GM23338 (cell line): ENCODE measurements at regions not wholly inside any gene's neighbourhood (a gene's known extent, or its start where the extent isn't known, plus 50 kb on each side); places are given as distances from the start of the nearest gene placed in this dataset.

ENCODE experiments used
- ATAC-seq: fragments of 200-7000 bp; cut with Tn5 transposase; 3 replicates; pipeline ENCODE4 v1.9.1; 2020
- DNase-seq: peaks from one replicate; pipeline ENCODE4 v3.0.0-alpha.2; 2015; ENCODE audit warnings: low spot score
- H2AFZ ChIP-seq: fragments of 200-600 bp; sonication (generic); 2 replicates; pipeline ENCODE4 v1.8.0; 2016; ENCODE audit warnings: antibody characterized with exemption, mild to moderate bottlenecking, moderate library complexity
- H3F3A ChIP-seq: fragments of 200-600 bp; sonication (generic); replicated peaks from 2 replicates; pipeline ENCODE4 v1.8.0; 2017; ENCODE audit warnings: antibody characterized with exemption, mixed run types, low read depth
- H3K27ac ChIP-seq: fragments of 200-600 bp; sonication (generic); 2 replicates; pipeline ENCODE4 v1.6.1; 2016; ENCODE audit warnings: low read depth
- H3K27me3 ChIP-seq: fragments of 200-600 bp; sonication (generic); 2 replicates; pipeline ENCODE4 v1.8.0; 2016; ENCODE audit warnings: mild to moderate bottlenecking, mixed run types, moderate library complexity; ENCODE audit not compliant: insufficient read depth
- H3K36me3 ChIP-seq: fragments of 200-600 bp; sonication (generic); 2 replicates; pipeline ENCODE4 v1.8.0; 2016; ENCODE audit warnings: mild to moderate bottlenecking; ENCODE audit not compliant: insufficient read depth
- H3K4me1 ChIP-seq: fragments of 200-600 bp; sonication (generic); 2 replicates; pipeline ENCODE4 v1.8.0; 2016; ENCODE audit warnings: mild to moderate bottlenecking, moderate library complexity; ENCODE audit not compliant: insufficient read depth
- H3K4me2 ChIP-seq: fragments of 200-600 bp; sonication (generic); 2 replicates; pipeline ENCODE4 v1.7.1; 2017; ENCODE audit warnings: mixed run types
- H3K4me3 ChIP-seq: fragments of 200-600 bp; sonication (generic); 2 replicates; pipeline ENCODE4 v1.6.1; 2016; ENCODE audit warnings: mixed run types
- H3K79me2 ChIP-seq: fragments of 200-600 bp; sonication (generic); replicated peaks from 2 replicates; pipeline ENCODE4 v1.8.0; 2017; ENCODE audit warnings: mild to moderate bottlenecking; ENCODE audit not compliant: insufficient read depth
- H3K9me2 ChIP-seq: fragments of 200-600 bp; sonication (generic); 2 replicates; pipeline ENCODE4 v1.8.0; 2017; ENCODE audit not compliant: insufficient read depth
- H4K20me1 ChIP-seq: fragments of 200-600 bp; sonication (generic); replicated peaks from 2 replicates; pipeline ENCODE4 v1.8.0; 2017; ENCODE audit warnings: mild to moderate bottlenecking; ENCODE audit not compliant: insufficient read depth
- H3K27ac Mint-ChIP-seq: 2 replicates; pipeline ENCODE4 v1.8.0; 2020; ENCODE audit warnings: inconsistent platforms, mild to moderate bottlenecking, moderate library complexity, mixed read lengths
- H3K27me3 Mint-ChIP-seq: 3 replicates; pipeline ENCODE4 v1.8.0; 2022; ENCODE audit warnings: low read depth, mild to moderate bottlenecking, moderate library complexity, mixed read lengths, inconsistent platforms; ENCODE audit not compliant: insufficient read depth, poor library complexity
- H3K36me3 Mint-ChIP-seq: 3 replicates; pipeline ENCODE4 v1.8.0; 2021; ENCODE audit warnings: low read depth, mild to moderate bottlenecking, inconsistent platforms, moderate library complexity, mixed read lengths
- H3K4me1 Mint-ChIP-seq: 3 replicates; pipeline ENCODE4 v1.8.0; 2020; ENCODE audit warnings: mild to moderate bottlenecking, inconsistent platforms, mixed read lengths
- H3K4me3 Mint-ChIP-seq: 3 replicates; pipeline ENCODE4 v1.8.0; 2021; ENCODE audit warnings: moderate library complexity, mild to moderate bottlenecking, inconsistent platforms, mixed read lengths
- H3K9me3 Mint-ChIP-seq: 3 replicates; pipeline ENCODE4 v1.8.0; 2020; ENCODE audit warnings: moderate library complexity, mild to moderate bottlenecking, inconsistent platforms, mixed read lengths
- CREB1 ChIP-seq: fragments of 250-450 bp; sonication (Bioruptor Pico); IDR thresholded peaks from 2 replicates; pipeline ENCODE4 v1.5.0; 2020; ENCODE audit warnings: low read depth, mild to moderate bottlenecking, moderate library complexity
- EZH2 ChIP-seq: fragments of 200-600 bp; sonication (generic); IDR thresholded peaks from one replicate; pipeline ENCODE4 v1.8.0; 2017; ENCODE audit warnings: antibody characterized with exemption, mild to moderate bottlenecking, low read depth; ENCODE audit not compliant: unreplicated experiment
- EZH2phosphoT487 ChIP-seq: fragments of 200-600 bp; sonication (generic); IDR thresholded peaks from one replicate; pipeline ENCODE4 v1.8.1; 2018; ENCODE audit warnings: antibody characterized with exemption; ENCODE audit not compliant: unreplicated experiment
- JUNB ChIP-seq: IDR thresholded peaks from one replicate; pipeline ENCODE4 v1.6.1; 2016; ENCODE audit warnings: antibody characterized with exemption; ENCODE audit not compliant: unreplicated experiment
- NANOG ChIP-seq: IDR thresholded peaks from 2 replicates; pipeline ENCODE4 v1.6.1; 2016; ENCODE audit warnings: antibody characterized with exemption, borderline replicate concordance
- POLR2AphosphoS5 ChIP-seq: IDR thresholded peaks from 2 replicates; pipeline ENCODE4 v1.6.1; 2016; ENCODE audit warnings: antibody characterized with exemption, low read depth
- STAT1 ChIP-seq: IDR thresholded peaks from one replicate; pipeline ENCODE4 v1.6.1; 2016; ENCODE audit warnings: antibody characterized with exemption; ENCODE audit not compliant: unreplicated experiment
- ZNF331 ChIP-seq: fragments of 250-450 bp; sonication (Bioruptor Pico); IDR thresholded peaks from 2 replicates; pipeline ENCODE4 v1.5.0; 2020; ENCODE audit warnings: low read depth, mild to moderate bottlenecking, moderate library complexity
- ZNF462 ChIP-seq: fragments of 250-450 bp; sonication (Bioruptor Pico); IDR thresholded peaks from 2 replicates; pipeline ENCODE4 v1.5.0; 2020; ENCODE audit warnings: mild to moderate bottlenecking, moderate library complexity
- TF ChIP-seq, protein P1 (sequence below): IDR thresholded peaks from one replicate; pipeline ENCODE4 v1.6.1; 2018; ENCODE audit warnings: antibody characterized with exemption; ENCODE audit not compliant: unreplicated experiment
- TF ChIP-seq, protein P2 (sequence below): IDR thresholded peaks from 2 replicates; pipeline ENCODE4 v1.6.1; 2016; ENCODE audit warnings: antibody characterized with exemption

DNA sequence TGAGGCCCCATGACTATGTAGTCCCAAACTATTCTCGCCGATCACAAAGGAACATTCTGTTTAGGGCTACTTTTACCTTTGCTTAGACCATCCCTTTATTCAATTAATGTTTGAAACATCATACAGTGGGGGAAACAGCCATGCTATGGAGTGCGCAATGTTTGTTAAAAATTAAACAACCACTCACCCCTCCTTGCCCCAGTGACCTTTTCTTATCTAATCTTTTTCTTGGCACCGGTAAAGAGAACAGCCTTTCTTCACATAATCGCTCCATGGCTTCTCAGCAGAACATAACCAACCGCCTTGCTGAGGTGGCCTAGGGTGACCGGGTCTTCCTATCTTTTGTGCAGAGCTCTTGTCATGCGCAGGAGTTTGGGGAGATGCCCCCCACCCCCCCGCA, 152.6 kb downstream of the VCX3A start:
- Mint-ChIP-seq H3K4me3 (no peak overlapping the region), H3K4me1 (peaks cover 27% of the 10 kb centered on the region), H3K27ac (no peak overlapping the region), H3K9me3 (no peaks in the 10 kb centered on the region), H3K36me3 (no peaks in the 10 kb centered on the region), H3K27me3 (no peaks in the 10 kb centered on the region)
- Histone ChIP-seq H3K4me1 (peaks cover 15% of the 10 kb centered on the region; the same call in 1 of the 2 replicates), H3K27ac (no peak overlapping the region), H2AFZ (no peak overlapping the region), H3K9me2 (no peaks in the 10 kb centered on the region), H3K4me2 (no peak overlapping the region), H3K36me3 (no peaks in the 10 kb centered on the region), H3F3A (no peaks in the 10 kb centered on the region), H3K4me3 (no peak overlapping the region), H3K79me2 (no peaks in the 10 kb centered on the region), H4K20me1 (no peaks in the 10 kb centered on the region), H3K27me3 (no peaks in the 10 kb centered on the region)
- no peak for DNase-seq
- TF ChIP-seq CREB1 (CRISPR knock-in tag): no peak
- no peak for TF ChIP-seq JUNB
- no peak for TF ChIP-seq EZH2phosphoT487
- TF ChIP-seq EZH2: no peak
- ATAC-seq: no peak

DNA sequence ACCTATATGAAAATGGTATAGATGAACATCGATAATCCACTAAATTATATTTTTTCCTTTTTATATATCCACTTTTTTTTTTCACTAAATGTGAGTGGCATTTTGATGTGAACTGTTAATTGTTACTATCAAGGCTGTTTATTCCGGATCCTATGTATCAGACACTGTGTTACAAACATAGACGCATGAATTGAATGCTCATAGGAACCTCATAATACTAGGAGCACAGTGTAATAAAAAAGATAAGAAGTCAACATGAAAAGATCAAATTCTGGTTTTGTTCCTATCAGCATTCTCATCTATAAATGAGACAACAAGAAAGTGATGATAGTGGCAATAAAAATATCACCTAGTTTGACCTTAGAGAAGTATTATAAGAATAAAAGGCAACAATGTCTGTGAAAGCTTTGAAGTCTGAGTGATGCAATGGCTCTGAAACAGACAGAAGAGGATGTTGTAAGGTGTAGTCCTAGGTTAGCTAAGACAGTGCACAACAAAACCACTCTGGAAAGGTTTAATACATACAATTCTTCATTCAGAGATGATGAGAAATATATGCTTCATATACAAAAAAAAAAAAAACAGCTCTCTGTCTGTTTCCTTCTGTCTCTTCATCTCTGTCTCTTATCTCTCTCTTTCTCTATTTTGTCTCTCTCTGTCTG, 148.6 kb upstream of the NLGN4X start:
- Histone ChIP-seq H3K4me3 (no peak overlapping the region), H3K9me2 (no peaks in the 10 kb centered on the region), H3K79me2 (no peaks in the 10 kb centered on the region), H3F3A (no peaks in the 10 kb centered on the region), H4K20me1 (no peaks in the 10 kb centered on the region), H3K36me3 (no peaks in the 10 kb centered on the region), H3K4me2 (no peak overlapping the region), H3K27me3 (no peaks in the 10 kb centered on the region), H3K4me1 (no peaks in the 10 kb centered on the region), H2AFZ (no peak overlapping the region), H3K27ac (no peak overlapping the region)
- Mint-ChIP-seq H3K36me3 (no peaks in the 10 kb centered on the region), H3K4me3 (no peak overlapping the region), H3K27ac (no peak overlapping the region), H3K27me3 (no peaks in the 10 kb centered on the region), H3K4me1 (no peaks in the 10 kb centered on the region; the same call in 2 of the 3 replicates), H3K9me3 (no peaks in the 10 kb centered on the region; the same call in 2 of the 3 replicates)
- DNase-seq (no peak), ATAC-seq (no peak)
- TF ChIP-seq EZH2phosphoT487 (no peak), POLR2AphosphoS5 (no peak), STAT1 (no peak), ZNF462 (CRISPR knock-in tag) (no peak), NANOG (no peak), CREB1 (CRISPR knock-in tag) (no peak), EZH2 (no peak), ZNF331 (CRISPR knock-in tag) (no peak)
- TF ChIP-seq, protein P1, sequence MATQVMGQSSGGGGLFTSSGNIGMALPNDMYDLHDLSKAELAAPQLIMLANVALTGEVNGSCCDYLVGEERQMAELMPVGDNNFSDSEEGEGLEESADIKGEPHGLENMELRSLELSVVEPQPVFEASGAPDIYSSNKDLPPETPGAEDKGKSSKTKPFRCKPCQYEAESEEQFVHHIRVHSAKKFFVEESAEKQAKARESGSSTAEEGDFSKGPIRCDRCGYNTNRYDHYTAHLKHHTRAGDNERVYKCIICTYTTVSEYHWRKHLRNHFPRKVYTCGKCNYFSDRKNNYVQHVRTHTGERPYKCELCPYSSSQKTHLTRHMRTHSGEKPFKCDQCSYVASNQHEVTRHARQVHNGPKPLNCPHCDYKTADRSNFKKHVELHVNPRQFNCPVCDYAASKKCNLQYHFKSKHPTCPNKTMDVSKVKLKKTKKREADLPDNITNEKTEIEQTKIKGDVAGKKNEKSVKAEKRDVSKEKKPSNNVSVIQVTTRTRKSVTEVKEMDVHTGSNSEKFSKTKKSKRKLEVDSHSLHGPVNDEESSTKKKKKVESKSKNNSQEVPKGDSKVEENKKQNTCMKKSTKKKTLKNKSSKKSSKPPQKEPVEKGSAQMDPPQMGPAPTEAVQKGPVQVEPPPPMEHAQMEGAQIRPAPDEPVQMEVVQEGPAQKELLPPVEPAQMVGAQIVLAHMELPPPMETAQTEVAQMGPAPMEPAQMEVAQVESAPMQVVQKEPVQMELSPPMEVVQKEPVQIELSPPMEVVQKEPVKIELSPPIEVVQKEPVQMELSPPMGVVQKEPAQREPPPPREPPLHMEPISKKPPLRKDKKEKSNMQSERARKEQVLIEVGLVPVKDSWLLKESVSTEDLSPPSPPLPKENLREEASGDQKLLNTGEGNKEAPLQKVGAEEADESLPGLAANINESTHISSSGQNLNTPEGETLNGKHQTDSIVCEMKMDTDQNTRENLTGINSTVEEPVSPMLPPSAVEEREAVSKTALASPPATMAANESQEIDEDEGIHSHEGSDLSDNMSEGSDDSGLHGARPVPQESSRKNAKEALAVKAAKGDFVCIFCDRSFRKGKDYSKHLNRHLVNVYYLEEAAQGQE: no peak
- TF ChIP-seq, protein P2, sequence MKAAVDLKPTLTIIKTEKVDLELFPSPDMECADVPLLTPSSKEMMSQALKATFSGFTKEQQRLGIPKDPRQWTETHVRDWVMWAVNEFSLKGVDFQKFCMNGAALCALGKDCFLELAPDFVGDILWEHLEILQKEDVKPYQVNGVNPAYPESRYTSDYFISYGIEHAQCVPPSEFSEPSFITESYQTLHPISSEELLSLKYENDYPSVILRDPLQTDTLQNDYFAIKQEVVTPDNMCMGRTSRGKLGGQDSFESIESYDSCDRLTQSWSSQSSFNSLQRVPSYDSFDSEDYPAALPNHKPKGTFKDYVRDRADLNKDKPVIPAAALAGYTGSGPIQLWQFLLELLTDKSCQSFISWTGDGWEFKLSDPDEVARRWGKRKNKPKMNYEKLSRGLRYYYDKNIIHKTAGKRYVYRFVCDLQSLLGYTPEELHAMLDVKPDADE: no peak
